Activated T-cell treated with anti-CD3 and anti-CD28 coated beads for 24 hours (primary cell): ENCODE measurements at regions not wholly inside any gene's neighbourhood (a gene's known extent, or its start where the extent isn't known, plus 50 kb on each side); places are given as distances from the start of the nearest gene placed in this dataset.
"Not testable (repeated sequence)": the region's sequence is repeated elsewhere in the genome, so short reads cannot be mapped to it uniquely, and the experiment has no call there.

ENCODE experiments used
- DNase-seq: peaks from one replicate; pipeline ENCODE4 v3.0.0-alpha.2; 2020; ENCODE audit warnings: low read depth

DNA sequence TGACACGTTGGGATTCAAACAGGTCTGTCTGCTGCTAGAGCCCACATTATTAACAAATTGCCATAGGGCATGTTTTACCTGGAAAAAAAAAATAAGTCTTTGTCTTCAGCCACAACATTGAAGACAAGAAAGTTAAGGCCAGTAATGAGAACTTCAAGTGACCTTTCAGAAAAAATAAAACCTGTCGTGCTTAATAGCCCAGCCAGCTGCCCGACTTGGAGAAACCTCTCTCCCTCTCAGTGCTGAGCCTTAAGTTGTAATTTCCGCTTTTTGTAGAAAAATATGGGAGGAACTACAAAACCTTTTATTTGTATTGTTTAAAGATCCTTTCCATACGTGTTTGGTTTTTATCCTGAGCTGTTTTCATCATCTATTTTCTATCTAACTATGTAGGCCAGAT, 454.3 kb upstream of the SLITRK6 start:
- not testable (repeated sequence) for DNase-seq

DNA sequence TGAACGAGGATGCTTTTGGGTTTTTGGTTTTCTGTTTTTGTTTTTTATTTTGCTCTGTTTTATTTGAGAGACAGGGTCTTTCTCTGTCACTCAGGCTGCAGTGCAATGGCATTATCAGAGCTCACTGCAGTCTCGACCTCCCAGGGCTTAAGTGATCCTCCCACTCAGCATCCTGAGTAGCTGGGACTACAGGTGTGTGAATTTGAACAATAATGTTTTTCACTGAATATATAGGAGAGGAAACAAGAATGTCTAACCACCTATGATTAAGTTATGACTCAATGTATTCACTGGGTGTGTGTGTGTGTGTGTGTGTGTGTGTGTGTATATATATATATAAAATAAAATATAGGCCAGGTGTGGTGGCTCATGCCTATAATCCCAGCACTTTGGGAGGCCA, 456.6 kb upstream of the SLITRK6 start:
- DNase-seq = not testable (repeated sequence)

DNA sequence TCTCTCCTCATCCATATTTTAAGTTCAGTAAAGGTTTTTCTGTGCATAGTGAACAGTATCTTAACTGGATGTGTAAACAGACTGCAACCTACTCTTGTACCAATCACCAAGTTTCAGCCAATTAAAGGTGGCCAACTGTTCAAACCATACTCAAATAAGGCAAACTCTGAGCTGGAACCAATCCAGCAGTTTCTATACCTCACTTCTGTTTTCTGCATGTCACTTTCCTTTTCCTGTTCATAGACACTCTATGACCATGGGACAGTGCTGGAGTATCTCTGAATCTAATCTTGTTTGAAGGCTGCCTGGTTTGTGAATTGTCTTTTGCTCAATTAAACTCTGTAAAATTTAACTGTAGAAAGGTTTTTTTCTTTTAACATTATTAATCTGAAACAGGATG, 470.3 kb upstream of the SLITRK6 start:
- DNase-seq = no peak

DNA sequence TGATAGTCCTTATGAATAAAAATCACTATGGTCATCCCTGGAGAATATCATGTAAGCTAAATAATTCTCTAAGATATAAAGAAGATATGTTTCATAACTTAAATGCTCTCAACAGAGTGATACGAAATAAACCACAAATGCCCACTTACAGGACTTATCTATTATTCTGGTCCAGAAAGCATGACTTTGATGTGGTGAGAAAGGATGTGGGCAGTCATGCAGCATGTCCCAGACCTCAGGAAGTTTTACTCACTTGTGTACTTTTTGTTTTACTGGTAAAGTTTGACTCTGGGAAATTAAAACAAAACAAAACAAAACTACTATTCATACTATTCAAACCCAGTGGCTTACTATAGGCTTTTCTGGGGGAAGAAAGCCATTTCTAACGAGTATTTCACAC, 483.2 kb upstream of the SLITRK6 start:
- no peak for DNase-seq

DNA sequence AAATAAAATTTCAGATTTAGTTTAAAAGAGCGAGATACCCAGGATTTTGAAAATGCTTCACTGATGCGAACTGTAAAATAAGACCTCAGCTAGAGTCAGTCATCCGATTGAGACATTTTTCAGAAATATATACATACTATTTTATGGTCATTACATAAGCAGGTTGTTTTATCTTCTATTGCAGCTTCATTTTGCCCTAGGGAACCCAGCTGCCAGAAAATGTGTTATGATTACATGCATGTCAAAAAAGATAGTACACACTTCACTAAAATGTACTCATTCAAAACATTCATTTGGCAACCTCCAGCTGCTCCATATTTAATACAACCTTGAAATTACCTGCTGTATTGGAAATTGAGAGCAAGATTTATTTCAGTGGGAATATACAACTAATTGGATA, 483.8 kb upstream of the SLITRK6 start:
- DNase-seq = no peak

DNA sequence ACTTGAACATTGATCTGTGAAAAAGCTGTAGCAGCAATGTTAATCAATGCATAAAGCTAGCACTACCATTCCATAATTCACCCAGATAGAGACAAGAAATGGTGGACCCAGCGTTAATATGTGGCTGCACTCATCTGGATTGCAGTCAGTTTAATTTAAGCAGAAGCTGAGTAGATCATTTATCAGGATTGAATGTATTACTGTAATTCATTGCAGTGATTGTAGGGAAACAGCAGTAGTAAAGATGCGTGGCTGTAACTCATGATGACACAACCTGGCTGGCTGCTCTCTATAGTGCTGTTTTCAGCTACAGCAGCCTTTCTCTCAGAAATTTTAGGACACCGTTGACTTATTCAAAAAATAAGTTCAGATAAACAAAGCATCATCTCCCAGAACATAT, 499.5 kb upstream of the SLITRK6 start:
- DNase-seq = no peak

DNA sequence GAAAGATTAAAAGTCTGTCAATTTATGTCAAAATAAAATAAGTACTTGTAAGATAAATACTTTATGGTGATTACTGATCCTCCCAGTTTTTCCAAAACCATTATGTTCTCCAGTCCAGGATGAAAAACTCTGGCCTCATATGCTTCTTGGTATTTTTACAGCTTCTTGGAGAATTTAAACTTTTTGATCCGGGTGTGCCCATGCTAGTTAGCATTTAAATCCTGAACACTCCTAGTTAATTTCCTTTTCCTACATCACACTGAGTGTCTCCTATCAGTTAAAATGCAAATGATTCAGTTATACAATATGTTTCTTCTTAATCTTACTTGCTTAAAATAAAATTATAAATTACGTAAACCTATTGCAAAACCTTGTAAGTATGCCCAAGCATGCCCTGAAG, 499.9 kb upstream of the SLITRK6 start:
- no peak for DNase-seq

DNA sequence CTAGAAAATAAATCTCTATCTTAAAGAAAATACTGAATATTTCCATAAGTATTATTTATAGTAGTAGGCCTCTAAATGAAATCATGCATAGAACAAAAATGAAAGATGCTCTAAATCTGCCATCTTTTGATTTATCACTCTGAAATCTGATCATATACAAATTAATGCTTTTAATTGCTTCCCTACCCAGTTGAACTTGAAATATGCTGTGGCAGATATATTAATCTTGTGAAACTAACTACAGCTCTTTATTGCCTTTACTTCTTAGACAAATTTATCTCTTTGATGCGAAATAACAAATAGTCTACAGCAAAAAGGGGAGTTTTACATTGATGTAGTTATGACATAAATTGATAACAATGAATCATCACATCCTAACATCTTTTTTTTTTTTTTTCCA, 510.7 kb upstream of the SLITRK6 start:
- no peak for DNase-seq

DNA sequence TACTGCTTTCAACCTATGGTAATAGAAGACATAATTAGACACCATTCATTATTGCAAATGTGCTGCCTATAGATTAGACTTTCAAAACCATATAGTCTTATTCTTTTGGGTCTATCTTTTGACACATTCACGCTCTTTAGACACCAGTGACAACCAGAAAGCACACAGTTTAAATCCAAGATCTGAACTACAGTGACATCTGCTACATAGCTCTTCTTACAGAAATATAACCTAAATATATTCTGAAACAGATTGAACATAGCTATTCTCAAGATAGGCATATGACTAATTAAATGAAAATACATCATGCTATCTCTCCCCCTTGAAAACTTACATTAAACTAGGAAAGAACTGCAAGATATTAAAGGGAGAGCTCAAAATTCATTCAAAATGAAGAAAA, 514.2 kb upstream of the SLITRK6 start:
- no peak for DNase-seq

DNA sequence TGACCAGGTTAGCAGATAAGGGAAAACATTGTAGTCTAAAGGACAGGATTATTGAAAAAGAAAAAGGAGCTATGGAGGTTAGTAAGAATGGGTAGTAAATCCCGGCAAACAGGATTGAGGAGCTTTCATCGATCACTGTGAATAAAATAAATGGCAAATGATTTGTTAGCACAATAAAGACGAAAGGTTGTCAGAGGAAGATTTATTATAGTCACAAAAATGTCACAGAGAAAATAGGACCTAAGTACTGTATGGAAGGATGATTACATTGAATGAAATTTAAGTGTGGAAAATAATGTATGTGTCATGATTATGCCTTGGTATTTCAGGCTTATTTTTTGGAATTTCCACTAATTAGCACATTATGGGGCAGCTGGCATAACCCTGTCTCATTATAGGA, 519.2 kb upstream of the SLITRK6 start:
- DNase-seq = no peak

DNA sequence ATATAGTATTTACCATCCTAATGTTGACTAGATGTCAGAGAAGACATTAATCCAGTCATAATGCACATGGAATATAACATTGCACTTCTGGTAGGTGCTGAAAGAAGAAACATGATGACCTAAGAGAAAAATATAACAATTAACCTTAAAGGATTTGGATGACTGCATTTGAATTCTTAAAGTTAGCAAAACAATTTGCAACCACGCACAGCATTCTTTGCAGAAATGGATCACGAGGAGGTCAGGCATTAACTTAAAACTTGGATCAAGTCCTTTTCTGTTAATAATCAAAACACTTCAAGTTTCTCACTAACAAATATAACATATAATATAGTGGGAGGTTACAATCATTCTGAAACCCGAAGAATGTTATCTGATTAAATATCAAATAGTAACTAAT, 525.0 kb upstream of the SLITRK6 start:
- DNase-seq = no peak

DNA sequence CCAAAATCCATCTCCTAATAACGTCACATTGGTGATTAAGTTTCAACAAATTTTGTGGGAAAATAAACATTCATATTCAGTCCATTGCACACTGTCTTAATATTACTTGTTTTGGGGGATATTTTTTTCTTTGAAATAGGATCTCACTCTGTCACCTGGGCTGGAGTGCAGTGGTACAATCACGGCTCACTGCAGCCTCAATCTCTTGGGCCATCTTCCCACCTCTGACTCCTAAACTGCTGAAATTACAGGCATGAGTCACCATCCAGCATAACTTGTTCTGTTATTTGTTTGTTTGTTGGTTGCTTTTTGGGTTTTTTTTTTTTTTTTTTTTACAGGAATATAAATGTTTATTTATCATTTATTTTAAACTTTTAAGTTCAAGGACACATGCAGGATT, 556.1 kb upstream of the SLITRK6 start:
- no peak for DNase-seq

DNA sequence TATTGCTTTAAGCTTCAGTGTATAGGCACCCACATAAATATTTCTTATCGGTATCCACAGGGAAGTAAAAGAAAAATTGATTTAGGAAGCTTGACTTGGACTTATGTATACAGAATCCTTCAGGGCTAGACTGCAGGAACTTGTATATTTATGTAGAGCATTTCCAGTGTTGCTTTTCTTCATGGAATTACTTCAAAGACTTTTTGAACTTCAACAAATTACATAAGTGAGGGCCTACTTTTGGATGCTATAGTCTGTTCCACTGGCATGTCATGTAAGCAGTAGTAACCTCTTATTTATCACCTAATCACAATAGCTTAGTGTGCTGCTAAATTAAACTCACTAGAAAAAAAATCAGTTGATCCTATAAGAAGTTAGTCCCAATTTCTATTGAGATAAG, 557.9 kb upstream of the SLITRK6 start:
- DNase-seq = no peak

DNA sequence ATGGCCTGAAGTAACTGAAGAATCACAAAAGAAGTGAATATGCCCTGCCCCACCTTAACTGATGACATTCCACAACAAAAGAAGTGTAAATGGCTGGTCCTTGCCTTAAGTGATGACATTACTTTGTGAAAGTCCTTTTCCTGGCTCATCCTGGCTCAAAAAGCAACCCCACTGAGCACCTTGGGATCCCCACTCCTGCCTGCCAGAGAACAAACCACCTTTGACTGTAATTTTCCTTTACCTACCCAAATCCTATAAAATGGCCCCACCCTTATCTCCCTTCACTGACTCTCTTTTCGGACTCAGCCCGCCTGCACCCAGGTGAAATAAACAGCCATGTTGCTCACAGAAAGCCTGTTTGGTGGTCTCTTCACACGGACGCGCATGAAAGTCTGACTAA, 564.5 kb upstream of the SLITRK6 start:
- DNase-seq = not testable (repeated sequence)

DNA sequence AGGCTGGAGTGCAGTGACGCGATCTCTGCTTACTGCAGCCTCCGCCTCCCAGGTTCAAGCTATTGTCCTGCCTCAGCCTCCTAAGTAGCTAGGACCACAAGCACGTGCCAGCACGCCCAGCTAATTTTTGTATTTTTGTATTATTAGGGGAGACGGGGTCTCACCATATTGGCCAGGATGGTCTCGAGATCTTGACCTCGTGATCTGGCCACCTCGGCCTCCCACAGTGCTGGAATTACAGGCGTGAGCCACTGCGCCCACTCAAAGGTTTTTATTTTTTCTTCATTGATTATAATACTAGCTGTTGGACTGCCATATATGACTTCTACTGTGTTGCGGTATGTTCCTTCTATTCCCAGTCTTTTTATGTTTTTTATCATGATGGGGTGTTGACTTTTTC, 569.7 kb upstream of the SLITRK6 start:
- no peak for DNase-seq

DNA sequence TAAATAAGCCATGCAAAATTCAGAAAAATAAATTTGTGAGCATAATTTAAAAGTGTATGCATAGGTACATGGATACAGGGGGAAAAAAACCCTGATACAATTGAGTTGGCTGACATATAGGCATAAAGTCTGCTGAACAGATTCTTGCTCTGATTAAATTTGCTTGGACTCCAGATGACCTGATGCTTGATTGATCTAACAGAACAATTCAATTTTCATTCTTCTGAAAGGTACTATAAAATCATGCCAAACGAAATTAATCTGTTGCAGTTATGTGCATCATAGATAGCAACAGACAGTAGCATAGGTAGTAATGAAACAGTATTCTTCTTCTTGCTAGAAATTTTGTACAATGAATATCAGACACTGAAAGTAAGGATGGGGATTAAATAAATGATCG, 578.2 kb upstream of the SLITRK6 start:
- DNase-seq = no peak

DNA sequence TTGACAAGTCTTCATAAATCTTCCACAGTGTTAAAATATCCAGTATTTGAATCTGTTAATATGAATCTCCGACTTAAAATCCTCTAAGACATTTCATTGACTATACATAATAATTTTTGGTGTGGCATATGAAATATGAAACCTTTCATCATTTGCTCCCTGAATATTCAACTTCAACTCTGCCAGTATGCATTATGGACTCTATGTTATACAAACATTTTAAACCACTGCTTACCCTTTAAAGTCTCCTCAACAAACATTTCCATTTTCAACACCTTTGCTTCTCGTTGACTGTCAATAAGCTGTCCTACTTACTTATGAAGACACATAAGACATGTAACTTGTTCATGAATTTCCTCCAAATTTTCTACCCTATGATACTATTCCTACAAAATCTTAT, 579.4 kb upstream of the SLITRK6 start:
- no peak for DNase-seq

DNA sequence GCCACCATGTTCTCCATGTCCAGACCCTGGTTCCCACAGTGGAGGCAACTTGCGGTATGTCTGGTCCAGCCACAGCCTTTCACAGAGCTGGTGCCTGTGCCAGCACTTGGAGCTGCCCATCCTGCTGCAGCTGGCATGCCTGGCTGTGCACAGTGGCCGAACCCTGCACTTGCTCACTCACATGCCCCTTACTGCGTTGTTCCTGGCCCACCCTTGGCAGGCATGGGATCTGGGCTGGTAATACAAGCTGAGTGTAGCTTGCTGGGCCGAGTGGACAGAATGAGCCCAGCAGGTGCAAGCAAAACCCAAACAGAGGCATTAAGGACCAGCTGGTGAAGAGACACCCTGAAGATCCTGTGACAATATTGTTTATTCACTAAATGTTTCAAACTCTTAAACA, 583.9 kb upstream of the SLITRK6 start:
- no peak for DNase-seq

DNA sequence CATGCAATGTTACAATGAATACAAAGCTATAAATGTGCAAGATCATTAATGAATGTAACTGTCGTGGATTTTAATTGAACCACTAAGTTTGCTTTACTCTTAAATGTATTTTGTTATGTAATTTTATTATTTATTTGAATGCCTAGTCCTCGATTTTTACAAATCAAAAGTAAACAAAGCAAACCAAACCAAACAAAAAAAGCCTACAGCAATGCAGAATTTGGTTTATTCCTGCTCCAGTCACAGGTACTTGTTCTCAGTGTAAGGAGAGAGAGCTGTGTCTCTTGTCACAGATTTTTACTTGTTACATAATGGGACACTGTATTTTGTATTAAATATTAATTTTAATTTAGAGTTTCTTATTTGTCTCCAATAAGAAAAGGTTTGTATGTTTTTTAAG, 584.3 kb upstream of the SLITRK6 start:
- no peak for DNase-seq

DNA sequence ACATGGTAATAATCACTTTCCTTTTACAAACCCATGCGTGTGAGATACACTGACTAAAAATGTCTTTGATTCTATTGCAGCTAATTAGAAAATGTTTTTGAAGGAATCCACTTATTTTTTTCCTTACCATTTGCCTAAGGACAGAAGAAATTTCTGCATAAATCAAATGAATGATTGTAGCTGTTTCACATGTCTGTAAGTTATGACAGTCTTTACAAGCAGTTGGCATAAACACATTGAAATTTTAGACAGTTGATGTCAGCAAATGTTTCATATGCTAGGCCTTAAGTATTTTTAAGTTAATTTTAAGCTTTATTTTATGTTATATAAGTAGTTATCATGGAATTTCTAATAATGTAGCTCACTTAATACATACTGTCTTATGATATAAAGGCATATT, 598.4 kb upstream of the SLITRK6 start:
- no peak for DNase-seq

DNA sequence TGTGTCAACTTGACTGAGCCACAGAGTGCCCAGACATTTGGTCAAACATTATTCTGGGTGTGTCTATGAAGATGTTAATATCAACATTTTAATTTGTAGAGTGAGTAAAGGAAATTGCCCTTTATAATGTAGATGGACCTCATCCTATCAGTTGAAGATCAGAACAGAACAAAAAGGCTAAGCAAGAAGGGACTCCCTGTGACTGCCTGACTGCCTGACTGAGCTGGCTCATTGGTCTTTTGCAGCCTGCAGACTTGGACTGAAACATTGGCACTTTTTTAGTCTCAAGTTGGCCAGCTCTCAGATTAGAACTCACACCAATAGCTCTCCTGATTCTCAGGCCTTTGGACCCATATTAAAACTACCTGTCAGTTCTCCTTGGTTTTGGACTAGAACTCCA, 600.4 kb upstream of the SLITRK6 start:
- DNase-seq = no peak

DNA sequence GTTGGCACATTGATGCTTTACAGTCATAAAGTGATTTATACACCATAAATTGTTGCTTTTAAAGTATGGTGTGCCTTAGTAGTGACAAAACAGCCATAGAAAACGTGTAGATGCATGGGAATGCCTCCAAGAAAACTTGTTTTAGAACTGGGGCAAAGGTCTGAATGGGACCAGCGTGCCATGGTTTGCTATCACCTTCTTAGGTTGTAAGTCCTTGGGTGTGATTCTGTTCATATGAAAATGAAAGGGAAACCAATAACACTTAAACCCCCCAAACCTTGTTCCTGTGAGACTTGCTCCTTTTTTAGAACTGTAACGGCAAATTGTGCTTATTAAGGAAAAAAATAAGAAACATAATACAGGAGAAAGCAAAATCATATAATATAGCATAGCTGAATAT, 603.3 kb upstream of the SLITRK6 start:
- no peak for DNase-seq

DNA sequence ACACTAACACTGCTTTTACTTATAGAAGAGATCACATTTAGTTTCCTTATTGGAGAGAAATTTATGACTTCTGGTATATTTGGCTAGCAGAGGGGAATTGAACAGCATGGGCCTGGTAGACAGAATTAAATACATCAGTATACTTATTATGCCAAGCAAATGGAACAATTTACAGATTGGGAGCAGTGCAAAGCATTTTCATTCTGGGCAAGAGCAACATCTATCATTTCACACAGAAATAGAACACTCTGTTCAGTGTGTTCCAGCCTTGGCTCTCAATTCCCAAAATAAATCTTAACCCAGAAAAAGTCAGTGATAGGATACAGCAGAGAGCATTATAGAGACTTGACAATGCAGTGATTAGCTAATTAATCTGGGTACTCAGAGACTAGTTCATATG, 604.0 kb upstream of the SLITRK6 start:
- DNase-seq = no peak

DNA sequence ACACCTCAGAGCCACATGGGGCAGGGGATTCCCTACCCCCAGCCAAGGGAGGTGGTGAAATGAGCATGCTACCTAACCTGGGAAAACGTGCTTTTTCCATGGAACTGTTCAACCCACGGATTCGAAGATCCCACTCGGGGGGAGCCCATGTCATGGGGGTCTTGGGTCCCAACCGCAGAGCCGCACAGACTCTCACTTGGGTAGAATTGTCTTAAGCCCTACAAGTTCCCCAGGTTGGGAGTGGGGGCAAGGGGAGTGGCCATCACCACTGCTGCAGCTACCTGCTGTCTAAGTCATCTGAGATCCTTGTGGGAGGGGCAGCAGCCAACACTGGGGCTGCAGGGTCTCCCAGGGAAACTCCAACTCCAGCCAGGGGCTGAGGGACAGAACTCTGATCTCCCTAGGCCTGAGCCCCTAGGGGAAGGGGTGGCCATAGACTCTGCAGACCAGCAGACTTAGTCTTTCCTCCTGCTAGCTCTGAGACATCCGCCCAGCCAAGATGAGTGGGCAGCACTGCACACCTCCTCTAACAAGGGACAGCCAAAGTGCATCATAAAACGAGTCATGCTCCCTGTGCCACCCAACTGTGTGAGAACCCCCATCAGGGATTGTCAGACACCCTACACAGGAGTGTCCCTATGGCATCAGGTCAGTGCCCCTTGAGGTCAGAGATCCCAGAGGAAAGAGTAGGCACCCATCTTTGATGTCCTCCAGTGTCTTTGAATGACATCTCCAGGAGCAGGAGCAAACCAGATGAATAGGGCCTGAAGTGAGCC, 610.4 kb upstream of the SLITRK6 start:
- DNase-seq = no peak
